ENCODE measurements at regions not wholly inside any gene's neighbourhood (a gene's known extent, or its start where the extent isn't known, plus 50 kb on each side); places are given as distances from the start of the nearest gene placed in this dataset.
A peak's percentile ranks its signal among the peaks of the same experiment; 100 is the strongest.

DNA sequence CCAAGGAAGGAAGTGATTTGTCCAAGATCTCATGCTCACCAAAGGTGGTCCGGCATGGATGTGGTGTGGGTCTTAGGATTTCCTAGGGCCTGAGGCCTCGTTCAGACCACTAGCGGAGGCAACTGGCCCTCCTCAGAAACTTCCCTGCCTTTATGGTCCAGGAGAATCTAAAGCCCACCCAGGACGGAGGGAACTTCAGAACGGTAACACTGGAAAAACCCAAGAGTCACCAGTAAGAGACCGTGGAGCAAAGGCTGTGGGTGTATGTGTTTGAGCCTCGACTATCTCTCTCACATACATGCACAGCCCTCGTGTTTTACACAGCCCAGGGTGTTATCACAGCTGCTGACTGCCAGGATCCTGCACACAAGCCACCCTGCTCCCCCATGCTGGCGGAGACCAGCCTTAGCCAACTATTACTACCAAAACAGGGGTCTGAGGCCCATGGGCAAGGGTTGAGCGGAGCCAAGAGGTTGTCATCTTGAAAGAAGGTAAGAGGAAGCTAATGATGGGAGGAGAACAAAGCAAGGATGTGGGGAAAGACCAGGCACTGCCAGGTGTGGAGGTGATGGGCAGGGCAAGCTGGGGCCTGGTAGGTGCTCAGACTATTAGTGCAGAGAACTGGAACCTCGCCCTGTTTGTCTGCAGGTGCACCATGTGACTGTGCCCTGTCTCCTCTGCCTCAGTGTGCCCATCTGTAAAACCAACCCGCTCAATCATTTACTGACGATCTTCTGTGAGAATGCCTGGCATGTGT, 170.2 kb upstream of the ZMIZ1 start:
- Histone ChIP-seq H3K27me3 (ENCODE audit: control insufficient read depth in 3 of 3, insufficient read depth in 3 of 3, low read length in 2 of 3) (no peaks in the 10 kb centered on the region), H3K27ac (ENCODE audit: low read depth in 1 of 2, low read length in 1 of 2) (no peak overlapping the region), H3K9me3 (ENCODE audit: control insufficient read depth in 4 of 4, insufficient read depth in 3 of 4, low read length in 3 of 4) (no peaks in the 10 kb centered on the region), H3K36me3 (ENCODE audit: control insufficient read depth in 4 of 4, insufficient read depth in 4 of 4, low read length in 4 of 4) (no peaks in the 10 kb centered on the region), H3K9ac (ENCODE audit: insufficient read depth in 1 of 2, low read length in 2 of 2) (no peak overlapping the region), H3K4me3 (no peak overlapping the region), H3K4me1 (ENCODE audit: control insufficient read depth in 5 of 5, insufficient read depth in 5 of 5, low read length in 5 of 5) (peaks cover 0 to 7% (median 0%) of the 10 kb centered on the region in 5 donors)
- TF ChIP-seq, protein P1, sequence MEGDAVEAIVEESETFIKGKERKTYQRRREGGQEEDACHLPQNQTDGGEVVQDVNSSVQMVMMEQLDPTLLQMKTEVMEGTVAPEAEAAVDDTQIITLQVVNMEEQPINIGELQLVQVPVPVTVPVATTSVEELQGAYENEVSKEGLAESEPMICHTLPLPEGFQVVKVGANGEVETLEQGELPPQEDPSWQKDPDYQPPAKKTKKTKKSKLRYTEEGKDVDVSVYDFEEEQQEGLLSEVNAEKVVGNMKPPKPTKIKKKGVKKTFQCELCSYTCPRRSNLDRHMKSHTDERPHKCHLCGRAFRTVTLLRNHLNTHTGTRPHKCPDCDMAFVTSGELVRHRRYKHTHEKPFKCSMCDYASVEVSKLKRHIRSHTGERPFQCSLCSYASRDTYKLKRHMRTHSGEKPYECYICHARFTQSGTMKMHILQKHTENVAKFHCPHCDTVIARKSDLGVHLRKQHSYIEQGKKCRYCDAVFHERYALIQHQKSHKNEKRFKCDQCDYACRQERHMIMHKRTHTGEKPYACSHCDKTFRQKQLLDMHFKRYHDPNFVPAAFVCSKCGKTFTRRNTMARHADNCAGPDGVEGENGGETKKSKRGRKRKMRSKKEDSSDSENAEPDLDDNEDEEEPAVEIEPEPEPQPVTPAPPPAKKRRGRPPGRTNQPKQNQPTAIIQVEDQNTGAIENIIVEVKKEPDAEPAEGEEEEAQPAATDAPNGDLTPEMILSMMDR (IDR thresholded peaks at IDR 0.05; ENCODE audit: control extremely low read depth, extremely low read depth), result no peak
- ATAC-seq (ENCODE audit: insufficient read depth, low FRiP score), result no peak
- 93 to 95% methylated on average over 13 of the region's 13 CpGs for WGBS, 2 donors
- DNase-seq, result no peak

GRCh38 chr10:78899098-78899754, 169.5 kb upstream of the ZMIZ1 start:
- WGBS, 2 donors, result 88 to 89% methylated on average over 7 of the region's 7 CpGs
- DNase-seq, result no peak

DNA sequence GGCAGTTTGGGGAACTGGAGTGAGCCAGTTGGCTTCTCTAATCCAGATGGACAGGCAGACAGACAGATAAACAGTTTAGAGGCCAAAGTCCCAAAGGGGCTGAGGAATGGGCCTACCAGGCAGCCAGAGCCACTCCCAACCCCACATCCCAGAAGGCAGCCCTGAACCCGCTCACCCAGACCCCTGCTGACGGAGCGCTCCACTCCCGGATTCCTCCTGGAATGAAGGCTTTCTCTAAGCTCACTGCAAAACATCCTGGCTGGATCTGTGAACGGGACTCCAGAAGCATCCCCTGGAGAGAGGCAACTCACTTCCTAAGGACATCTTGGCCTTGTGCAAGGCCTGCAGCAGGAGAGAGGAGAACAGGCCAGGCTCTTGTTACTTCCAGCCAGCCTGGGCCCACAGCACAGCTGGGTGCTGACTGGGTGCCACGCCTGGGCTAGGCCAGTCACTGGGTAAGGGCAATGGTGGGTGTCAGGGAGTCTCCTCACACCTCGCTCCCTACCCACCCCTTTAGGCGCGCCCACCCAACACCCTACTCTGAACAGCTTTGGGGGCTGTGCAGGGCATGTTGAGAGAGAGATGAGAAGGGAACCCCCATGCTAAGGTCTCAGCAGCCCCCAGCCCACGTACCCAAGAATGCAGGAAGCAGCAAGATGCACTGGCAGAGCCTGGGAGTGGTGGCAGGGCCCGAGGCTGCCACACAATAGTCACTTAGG, 168.6 kb upstream of the ZMIZ1 start:
- Histone ChIP-seq H3K27me3 (ENCODE audit: control insufficient read depth in 3 of 3, insufficient read depth in 3 of 3, low read length in 2 of 3) (no peaks in the 10 kb centered on the region), H3K27ac (ENCODE audit: low read depth in 1 of 2, low read length in 1 of 2) (no peak overlapping the region), H3K4me1 (ENCODE audit: control insufficient read depth in 5 of 5, insufficient read depth in 5 of 5, low read length in 5 of 5) (peaks cover 0 to 7% (median 0%) of the 10 kb centered on the region in 5 donors), H3K9me3 (ENCODE audit: control insufficient read depth in 4 of 4, insufficient read depth in 3 of 4, low read length in 3 of 4) (no peaks in the 10 kb centered on the region), H3K4me3 (no peak overlapping the region), H3K36me3 (ENCODE audit: control insufficient read depth in 4 of 4, insufficient read depth in 4 of 4, low read length in 4 of 4) (no peaks in the 10 kb centered on the region), H3K9ac (ENCODE audit: insufficient read depth in 1 of 2, low read length in 2 of 2) (no peak overlapping the region)
- DNase-seq, result peak in 1 of 3 donors; percentile 38
- TF ChIP-seq, protein P1 (IDR thresholded peaks at IDR 0.05; ENCODE audit: control extremely low read depth, extremely low read depth), result no peak
- WGBS, 2 donors, result 84 to 90% methylated on average over 11 of the region's 11 CpGs
- no peak for ATAC-seq (ENCODE audit: insufficient read depth, low FRiP score)

More at GRCh38 chr10:78899098-78899754, 169.5 kb upstream of the ZMIZ1 start:
- Histone ChIP-seq H3K36me3 (ENCODE audit: control insufficient read depth in 4 of 4, insufficient read depth in 4 of 4, low read length in 4 of 4) (no peaks in the 10 kb centered on the region), H3K27ac (ENCODE audit: low read depth in 1 of 2, low read length in 1 of 2) (no peak overlapping the region), H3K27me3 (ENCODE audit: control insufficient read depth in 3 of 3, insufficient read depth in 3 of 3, low read length in 2 of 3) (no peaks in the 10 kb centered on the region), H3K4me3 (no peak overlapping the region), H3K9ac (ENCODE audit: insufficient read depth in 1 of 2, low read length in 2 of 2) (no peak overlapping the region), H3K9me3 (ENCODE audit: control insufficient read depth in 4 of 4, insufficient read depth in 3 of 4, low read length in 3 of 4) (no peaks in the 10 kb centered on the region), H3K4me1 (ENCODE audit: control insufficient read depth in 5 of 5, insufficient read depth in 5 of 5, low read length in 5 of 5) (peaks cover 0 to 7% (median 0%) of the 10 kb centered on the region in 5 donors)
- ATAC-seq (ENCODE audit: insufficient read depth, low FRiP score), result no peak
- TF ChIP-seq, protein P1 (IDR thresholded peaks at IDR 0.05; ENCODE audit: control extremely low read depth, extremely low read depth), result no peak

All from lung (tissue), 11 donors.